Choroid plexus epithelial cell (primary cell): ENCODE measurements at regions not wholly inside any gene's neighbourhood (a gene's known extent, or its start where the extent isn't known, plus 50 kb on each side); places are given as distances from the start of the nearest gene placed in this dataset.

Source experiments
- DNase-seq: peaks from one replicate; pipeline ENCODE4 v3.0.0-alpha.2; 2010; ENCODE audit warnings: low read depth
- H3K4me3 ChIP-seq: 2 replicates; pipeline ENCODE4 v1.5.1; 2011; ENCODE audit warnings: low read depth, mild to moderate bottlenecking, control low read depth, low read length, moderate library complexity
- TF ChIP-seq, protein P1 (sequence below): conservative IDR thresholded peaks from 2 replicates; pipeline ENCODE4 v1.5.1; 2011; ENCODE audit warnings: low read depth, mild to moderate bottlenecking, control low read depth, inconsistent platforms, low read length, moderate library complexity

DNA sequence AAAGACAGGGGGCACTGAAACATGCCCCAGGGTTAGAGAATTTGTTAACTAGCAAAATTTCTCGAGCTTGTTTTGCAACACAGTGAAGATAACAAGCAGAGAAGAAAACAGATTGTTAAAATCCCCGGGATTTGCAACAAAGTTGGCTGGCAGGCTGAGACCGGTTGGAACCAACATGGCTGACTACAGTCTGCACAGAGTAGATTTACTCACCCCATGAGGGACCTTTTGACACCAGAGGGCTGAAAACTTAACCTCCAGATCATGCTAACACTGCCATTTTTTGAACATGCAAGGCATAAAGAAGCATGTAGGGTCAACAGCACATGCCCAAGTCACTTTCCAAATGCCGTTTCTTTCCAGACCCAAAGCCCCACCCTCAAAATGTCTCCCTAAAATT lies 95.2 kb upstream of the TMEM26 start:
- DNase-seq = no peak
- TF ChIP-seq, protein P1, sequence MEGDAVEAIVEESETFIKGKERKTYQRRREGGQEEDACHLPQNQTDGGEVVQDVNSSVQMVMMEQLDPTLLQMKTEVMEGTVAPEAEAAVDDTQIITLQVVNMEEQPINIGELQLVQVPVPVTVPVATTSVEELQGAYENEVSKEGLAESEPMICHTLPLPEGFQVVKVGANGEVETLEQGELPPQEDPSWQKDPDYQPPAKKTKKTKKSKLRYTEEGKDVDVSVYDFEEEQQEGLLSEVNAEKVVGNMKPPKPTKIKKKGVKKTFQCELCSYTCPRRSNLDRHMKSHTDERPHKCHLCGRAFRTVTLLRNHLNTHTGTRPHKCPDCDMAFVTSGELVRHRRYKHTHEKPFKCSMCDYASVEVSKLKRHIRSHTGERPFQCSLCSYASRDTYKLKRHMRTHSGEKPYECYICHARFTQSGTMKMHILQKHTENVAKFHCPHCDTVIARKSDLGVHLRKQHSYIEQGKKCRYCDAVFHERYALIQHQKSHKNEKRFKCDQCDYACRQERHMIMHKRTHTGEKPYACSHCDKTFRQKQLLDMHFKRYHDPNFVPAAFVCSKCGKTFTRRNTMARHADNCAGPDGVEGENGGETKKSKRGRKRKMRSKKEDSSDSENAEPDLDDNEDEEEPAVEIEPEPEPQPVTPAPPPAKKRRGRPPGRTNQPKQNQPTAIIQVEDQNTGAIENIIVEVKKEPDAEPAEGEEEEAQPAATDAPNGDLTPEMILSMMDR = no peak

GRCh38 chr10:61547297-61547696 lies 94.1 kb upstream of the TMEM26 start:
- no peak overlapping the region for H3K4me3 ChIP-seq
- DNase-seq = peak; percentile 16
- TF ChIP-seq, protein P1 = peak; percentile 18

More for the DNA sequence above, 95.2 kb upstream of the TMEM26 start:
- no peak overlapping the region for H3K4me3 ChIP-seq

DNA sequence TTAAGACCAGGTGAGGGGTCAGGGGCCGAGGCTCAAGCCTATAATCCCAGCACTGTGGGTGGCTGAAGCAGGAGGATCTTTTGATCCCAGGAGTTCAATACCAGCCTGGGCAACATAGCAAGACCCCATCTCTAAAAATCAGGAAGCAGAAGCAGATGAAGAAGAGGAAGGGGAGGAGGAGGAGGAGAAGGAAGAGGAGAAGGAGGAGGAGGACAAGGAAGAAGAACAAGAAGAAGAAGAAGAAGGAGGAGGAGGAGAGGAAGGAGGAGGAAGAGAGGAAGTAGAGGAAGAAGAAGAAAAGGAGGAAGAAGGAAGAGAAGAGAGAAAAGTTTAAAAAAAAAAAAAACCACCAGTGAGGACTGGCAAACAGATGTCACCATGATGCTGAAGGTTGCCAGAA lies 92.0 kb upstream of the TMEM26 start:
- no peak for DNase-seq
- no peak overlapping the region for H3K4me3 ChIP-seq
- TF ChIP-seq, protein P1 = no peak

DNA sequence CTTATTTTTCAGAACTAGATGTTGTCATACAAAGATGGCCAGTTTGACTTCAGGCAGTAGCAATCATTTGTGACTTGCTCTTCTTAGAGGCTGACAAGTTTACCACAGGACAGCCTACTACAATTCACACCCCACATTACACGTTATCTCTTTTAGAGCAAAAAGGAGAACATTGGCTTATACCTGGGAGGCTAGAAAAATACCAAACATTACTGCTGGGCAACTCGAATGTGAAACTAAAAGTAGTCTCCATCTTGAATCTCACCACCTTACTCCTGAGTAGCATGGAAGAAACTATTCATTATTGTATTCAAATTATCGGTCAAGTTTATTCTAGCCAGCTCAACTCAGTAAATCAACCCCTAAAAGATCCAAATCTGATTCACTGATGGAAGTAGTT lies 90.7 kb upstream of the TMEM26 start:
- TF ChIP-seq, protein P1 = no peak
- DNase-seq = no peak
- no peak overlapping the region for H3K4me3 ChIP-seq

- DNase-seq = no peak
- TF ChIP-seq, protein P1 = no peak
- no peak overlapping the region for H3K4me3 ChIP-seq
Observed at GRCh38 chr10:61542596-61542995, 89.4 kb upstream of the TMEM26 start.

DNA sequence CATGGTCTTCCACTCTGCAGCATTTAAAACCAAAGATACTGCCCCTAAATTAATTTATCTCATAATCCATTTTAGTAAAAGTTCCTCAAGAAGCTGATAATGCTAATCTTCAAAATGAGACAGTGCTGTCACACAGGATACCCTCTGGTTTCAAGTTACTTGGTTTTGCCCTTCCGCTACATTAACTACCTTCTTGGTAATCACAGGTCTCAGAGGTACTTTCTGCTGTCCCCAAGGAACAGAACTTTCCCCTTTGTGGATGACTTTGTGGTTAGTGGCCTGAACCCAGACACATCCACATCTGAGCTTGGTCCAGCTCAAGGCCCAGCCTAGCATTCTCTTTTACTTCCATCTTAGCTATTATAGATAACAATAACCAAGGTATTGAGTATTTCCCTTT lies 88.8 kb upstream of the TMEM26 start:
- TF ChIP-seq, protein P1 = no peak
- no peak overlapping the region for H3K4me3 ChIP-seq
- DNase-seq = no peak

DNA sequence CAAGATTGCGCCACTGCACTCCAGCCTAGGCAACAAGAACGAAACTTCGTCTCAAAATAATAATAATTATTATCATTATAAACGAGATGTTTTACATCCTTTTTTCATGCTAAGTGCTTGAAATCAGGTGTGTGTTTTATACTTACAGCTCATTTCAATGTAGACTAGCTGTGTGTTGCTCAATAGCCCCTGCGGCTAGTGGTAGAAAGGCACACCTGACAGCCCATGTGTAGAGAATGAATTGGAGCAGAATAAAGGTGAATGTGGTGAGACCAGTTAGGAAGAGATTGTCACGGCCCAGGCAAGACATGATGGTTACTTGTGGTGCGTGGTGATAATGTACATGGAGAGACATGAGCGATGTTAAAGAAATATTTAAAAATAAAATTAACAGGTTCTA lies 86.7 kb upstream of the TMEM26 start:
- no peak for DNase-seq
- TF ChIP-seq, protein P1 = no peak
- H3K4me3 ChIP-seq = no peak overlapping the region
